ENCODE measurements at regions not wholly inside any gene's neighbourhood (a gene's known extent, or its start where the extent isn't known, plus 50 kb on each side); places are given as distances from the start of the nearest gene placed in this dataset.

GRCh38 chr6:134674562-134674961 is 275.3 kb downstream of the ALDH8A1 start:
- TF ChIP-seq CTCF (IDR thresholded peaks at IDR 0.05) (no peak), EP300 (IDR thresholded peaks at IDR 0.05) (no peak), POLR2AphosphoS5 (IDR thresholded peaks at IDR 0.05) (no peak)
